Stimulated activated CD4-positive, alpha-beta T cell treated with anti-CD3 and anti-CD28 coated beads, Interleukin-1b, Interleukin-23, amount 100 ng/mL, for 1 hour (primary cell): ENCODE measurements at regions not wholly inside any gene's neighbourhood (a gene's known extent, or its start where the extent isn't known, plus 50 kb on each side); places are given as distances from the start of the nearest gene placed in this dataset.

Experiments
- DNase-seq, 2 donors: peaks; one replicate each; pipeline ENCODE4 v3.0.0-alpha.2; 2020; ENCODE audit warnings: low read depth in 2 of 2

- DNase-seq, result no peak
These were observed 397.5 kb upstream of the ARID1B start for GRCh38 chr6:156379392-156380289.

- DNase-seq, result no peak
These were observed 398.3 kb upstream of the ARID1B start for GRCh38 chr6:156378853-156379252.

GRCh38 chr6:156376091-156376490 lies 401.1 kb upstream of the ARID1B start:
- DNase-seq, result no peak

GRCh38 chr6:156359912-156360311 lies 417.3 kb upstream of the ARID1B start:
- no peak for DNase-seq

- no peak for DNase-seq
These were observed 424.3 kb upstream of the ARID1B start for GRCh38 chr6:156352861-156353260.

GRCh38 chr6:156351346-156351966 lies 425.7 kb upstream of the ARID1B start:
- no peak for DNase-seq

GRCh38 chr6:156350337-156350736 lies 426.8 kb upstream of the ARID1B start:
- no peak for DNase-seq

- DNase-seq, result no peak
These were observed 428.3 kb upstream of the ARID1B start for GRCh38 chr6:156348849-156349248.

GRCh38 chr6:156348424-156348823 lies 428.8 kb upstream of the ARID1B start:
- no peak for DNase-seq

GRCh38 chr6:156347656-156348055 lies 429.5 kb upstream of the ARID1B start:
- DNase-seq, result no peak

- DNase-seq, result no peak
These were observed 429.9 kb upstream of the ARID1B start for GRCh38 chr6:156347246-156347645.

- DNase-seq, result no peak
These were observed 431.5 kb upstream of the ARID1B start for GRCh38 chr6:156345700-156346099.

GRCh38 chr6:156344491-156344890 lies 432.7 kb upstream of the ARID1B start:
- no peak for DNase-seq

GRCh38 chr6:156337801-156338200 lies 439.4 kb upstream of the ARID1B start:
- no peak for DNase-seq

GRCh38 chr6:156336733-156337132 lies 440.4 kb upstream of the ARID1B start:
- no peak for DNase-seq

- no peak for DNase-seq
These were observed 441.1 kb upstream of the ARID1B start for GRCh38 chr6:156336089-156336488.

GRCh38 chr6:156334966-156335365 lies 442.2 kb upstream of the ARID1B start:
- DNase-seq, result no peak

- no peak for DNase-seq
These were observed 457.5 kb upstream of the ARID1B start for GRCh38 chr6:156319707-156320106.

GRCh38 chr6:156316583-156317125 lies 460.5 kb upstream of the ARID1B start:
- DNase-seq, result no peak

GRCh38 chr6:156315146-156315545 lies 462.0 kb upstream of the ARID1B start:
- DNase-seq, result no peak

GRCh38 chr6:156313037-156313436 lies 464.1 kb upstream of the ARID1B start:
- DNase-seq, result no peak

GRCh38 chr6:156311291-156311690 lies 465.9 kb upstream of the ARID1B start:
- DNase-seq, result no peak

- no peak for DNase-seq
These were observed 466.5 kb upstream of the ARID1B start for GRCh38 chr6:156310701-156311100.
